ENCODE measurements at regions not wholly inside any gene's neighbourhood (a gene's known extent, or its start where the extent isn't known, plus 50 kb on each side); places are given as distances from the start of the nearest gene placed in this dataset.
A peak's percentile ranks its signal among the peaks of the same experiment; 100 is the strongest.
"Not testable (repeated sequence)": the region's sequence is repeated elsewhere in the genome, so short reads cannot be mapped to it uniquely, and the experiment has no call there.

- Histone ChIP-seq H4K12ac (ENCODE audit: low read depth, low read length) (no peak overlapping the region), H2AFZ (ENCODE audit: insufficient read depth, low read length, poor library complexity) (no peak overlapping the region), H3K4ac (ENCODE audit: low read depth, low read length) (no peak overlapping the region), H3K9ac (ENCODE audit: low read length) (no peak overlapping the region), H3K23ac (ENCODE audit: low read length) (no peak overlapping the region), H2AK5ac (ENCODE audit: low read length) (no peak overlapping the region), H3K36me3 (ENCODE audit: control insufficient read depth in 1 of 2, insufficient read depth in 2 of 2, low read length in 2 of 2) (no peaks in the 10 kb centered on the region), H3K4me3 (ENCODE audit: low read depth, low read length) (no peak overlapping the region), H4K91ac (ENCODE audit: low read depth, low read length) (no peak overlapping the region), H3K27me3 (ENCODE audit: insufficient read depth, low read length) (no peaks in the 10 kb centered on the region), H3K9me3 (ENCODE audit: insufficient read depth, low read depth, low read length) (no peaks in the 10 kb centered on the region), H4K8ac (ENCODE audit: low read depth, low read length) (no peak overlapping the region), H3K14ac (ENCODE audit: low read length) (no peak overlapping the region), H2BK120ac (ENCODE audit: insufficient read depth, low read length, poor library complexity) (no peak overlapping the region), H3K27ac (ENCODE audit: low read depth, low read length) (no peak overlapping the region), H3K4me2 (ENCODE audit: low read length) (no peak overlapping the region), H2BK5ac (ENCODE audit: low read depth, low read length, poor library complexity) (no peak overlapping the region), H3K79me1 (ENCODE audit: low read length) (no peaks in the 10 kb centered on the region), H3K18ac (ENCODE audit: low read length) (no peak overlapping the region), H3K4me1 (ENCODE audit: control insufficient read depth in 1 of 2, insufficient read depth in 2 of 2, low read length in 2 of 2) (no peaks in the 10 kb centered on the region), H3K79me2 (ENCODE audit: control insufficient read depth, insufficient read depth, low read length, poor library complexity) (no peaks in the 10 kb centered on the region), H2BK12ac (ENCODE audit: low read length) (no peak overlapping the region)
- no peak for DNase-seq
- WGBS (ENCODE audit: extremely low coverage, insufficient coverage, insufficient read length): no CpG with 5 or more reads among the region's 7 CpGs
Observed at GRCh38 chr5:169521366-169521983, 62.1 kb upstream of the SPDL1 start.

DNA sequence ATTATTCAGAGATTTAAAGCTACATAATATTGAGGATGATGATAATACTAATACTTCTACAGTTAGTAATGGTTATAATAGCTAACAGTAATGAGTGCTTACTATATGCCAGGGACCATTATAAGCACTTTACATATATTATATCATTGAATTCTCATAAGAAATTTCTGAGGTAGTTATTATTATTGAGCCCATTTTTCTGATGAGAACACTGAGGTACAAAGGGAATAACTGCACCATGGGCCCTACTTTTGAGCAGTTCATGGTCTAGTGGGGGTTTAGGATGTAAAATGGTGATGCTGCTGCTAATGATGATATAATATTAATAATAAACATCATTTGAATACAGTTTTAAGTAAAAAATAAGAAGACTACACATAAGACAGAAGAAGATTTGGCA, 64.2 kb upstream of the SPDL1 start:
- H2BK5ac ChIP-seq (ENCODE audit: low read depth, low read length, poor library complexity): no peak overlapping the region
- no peak overlapping the region for H3K4me3 ChIP-seq (ENCODE audit: low read depth, low read length)
- H3K36me3 ChIP-seq (ENCODE audit: control insufficient read depth in 1 of 2, insufficient read depth in 2 of 2, low read length in 2 of 2): no peaks in the 10 kb centered on the region
- H3K4ac ChIP-seq (ENCODE audit: low read depth, low read length): no peak overlapping the region
- H2BK12ac ChIP-seq (ENCODE audit: low read length): no peak overlapping the region
- no peak overlapping the region for H4K8ac ChIP-seq (ENCODE audit: low read depth, low read length)
- no peak for DNase-seq
- no peak overlapping the region for H2AFZ ChIP-seq (ENCODE audit: insufficient read depth, low read length, poor library complexity)
- H3K27ac ChIP-seq (ENCODE audit: low read depth, low read length): no peak overlapping the region
- H4K12ac ChIP-seq (ENCODE audit: low read depth, low read length): no peak overlapping the region
- no peaks in the 10 kb centered on the region for H3K79me1 ChIP-seq (ENCODE audit: low read length)
- no peak overlapping the region for H3K18ac ChIP-seq (ENCODE audit: low read length)
- no peak overlapping the region for H3K14ac ChIP-seq (ENCODE audit: low read length)
- no peak overlapping the region for H3K23ac ChIP-seq (ENCODE audit: low read length)
- H2AK5ac ChIP-seq (ENCODE audit: low read length): no peak overlapping the region
- H3K27me3 ChIP-seq (ENCODE audit: insufficient read depth, low read length): no peaks in the 10 kb centered on the region
- no peak overlapping the region for H4K91ac ChIP-seq (ENCODE audit: low read depth, low read length)
- H3K79me2 ChIP-seq (ENCODE audit: control insufficient read depth, insufficient read depth, low read length, poor library complexity): no peaks in the 10 kb centered on the region
- no peaks in the 10 kb centered on the region for H3K9me3 ChIP-seq (ENCODE audit: insufficient read depth, low read depth, low read length)
- no peak overlapping the region for H3K9ac ChIP-seq (ENCODE audit: low read length)
- no peak overlapping the region for H2BK120ac ChIP-seq (ENCODE audit: insufficient read depth, low read length, poor library complexity)
- H3K4me2 ChIP-seq (ENCODE audit: low read length): no peak overlapping the region
- H3K4me1 ChIP-seq (ENCODE audit: control insufficient read depth in 1 of 2, insufficient read depth in 2 of 2, low read length in 2 of 2): no peaks in the 10 kb centered on the region

DNA sequence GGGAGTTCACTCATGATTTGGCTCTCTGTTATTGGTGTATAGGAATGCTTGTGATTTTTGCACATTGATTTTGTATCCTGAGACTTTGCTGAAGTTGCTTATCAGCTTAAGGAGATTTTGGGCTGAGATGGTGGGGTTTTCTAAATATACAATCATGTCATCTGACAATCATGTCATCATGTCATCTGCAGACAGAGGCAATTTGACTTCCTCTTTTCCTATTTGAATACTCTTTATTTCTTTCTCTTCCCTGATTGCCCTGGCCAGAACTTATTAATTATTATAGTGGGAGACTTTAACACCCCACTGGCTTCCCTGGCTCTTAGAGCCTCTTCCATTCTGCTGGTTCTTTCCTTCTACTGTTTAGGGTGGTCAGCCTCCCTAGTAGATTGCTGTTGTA, 64.8 kb upstream of the SPDL1 start:
- H2BK12ac ChIP-seq (ENCODE audit: low read length); H3K79me1 ChIP-seq (ENCODE audit: low read length); H3K79me2 ChIP-seq (ENCODE audit: control insufficient read depth, insufficient read depth, low read length, poor library complexity); H3K9ac ChIP-seq (ENCODE audit: low read length); H2BK120ac ChIP-seq (ENCODE audit: insufficient read depth, low read length, poor library complexity); DNase-seq; H3K4me1 ChIP-seq (ENCODE audit: control insufficient read depth in 1 of 2, insufficient read depth in 2 of 2, low read length in 2 of 2); H3K27me3 ChIP-seq (ENCODE audit: insufficient read depth, low read length); H3K4me2 ChIP-seq (ENCODE audit: low read length); H3K27ac ChIP-seq (ENCODE audit: low read depth, low read length); H3K18ac ChIP-seq (ENCODE audit: low read length); H3K36me3 ChIP-seq (ENCODE audit: control insufficient read depth in 1 of 2, insufficient read depth in 2 of 2, low read length in 2 of 2); H3K4ac ChIP-seq (ENCODE audit: low read depth, low read length); H3K9me3 ChIP-seq (ENCODE audit: insufficient read depth, low read depth, low read length); H3K14ac ChIP-seq (ENCODE audit: low read length); H3K4me3 ChIP-seq (ENCODE audit: low read depth, low read length); H4K91ac ChIP-seq (ENCODE audit: low read depth, low read length); H4K8ac ChIP-seq (ENCODE audit: low read depth, low read length); H2AK5ac ChIP-seq (ENCODE audit: low read length); H2AFZ ChIP-seq (ENCODE audit: insufficient read depth, low read length, poor library complexity); H2BK5ac ChIP-seq (ENCODE audit: low read depth, low read length, poor library complexity); H3K23ac ChIP-seq (ENCODE audit: low read length); H4K12ac ChIP-seq (ENCODE audit: low read depth, low read length): not testable (repeated sequence)

GRCh38 chr5:169512385-169512784, 71.2 kb upstream of the SPDL1 start:
- H3K23ac ChIP-seq (ENCODE audit: low read length): no peak overlapping the region
- peak overlapping the region; percentile 84 for H4K91ac ChIP-seq (ENCODE audit: low read depth, low read length)
- H3K4me2 ChIP-seq (ENCODE audit: low read length): no peak overlapping the region
- H2BK5ac ChIP-seq (ENCODE audit: low read depth, low read length, poor library complexity): peak overlapping the region; percentile 57
- H3K9ac ChIP-seq (ENCODE audit: low read length): no peak overlapping the region
- no peaks in the 10 kb centered on the region for H3K36me3 ChIP-seq (ENCODE audit: control insufficient read depth in 1 of 2, insufficient read depth in 2 of 2, low read length in 2 of 2)
- no peak overlapping the region for H4K12ac ChIP-seq (ENCODE audit: low read depth, low read length)
- no peak overlapping the region for H3K27ac ChIP-seq (ENCODE audit: low read depth, low read length)
- no peak overlapping the region for H3K4ac ChIP-seq (ENCODE audit: low read depth, low read length)
- WGBS (ENCODE audit: extremely low coverage, insufficient coverage, insufficient read length): no CpG with 5 or more reads among the region's 4 CpGs
- DNase-seq: no peak
- no peaks in the 10 kb centered on the region for H3K27me3 ChIP-seq (ENCODE audit: insufficient read depth, low read length)
- no peak overlapping the region for H3K18ac ChIP-seq (ENCODE audit: low read length)
- peak overlapping the region; percentile 26 for H2BK120ac ChIP-seq (ENCODE audit: insufficient read depth, low read length, poor library complexity)
- peak overlapping the region; percentile 96 for H2BK12ac ChIP-seq (ENCODE audit: low read length)
- peaks cover 8% of the 10 kb centered on the region for H3K79me1 ChIP-seq (ENCODE audit: low read length)
- peak overlapping the region; percentile 64 for H2AK5ac ChIP-seq (ENCODE audit: low read length)
- no peaks in the 10 kb centered on the region for H3K79me2 ChIP-seq (ENCODE audit: control insufficient read depth, insufficient read depth, low read length, poor library complexity)
- H3K4me3 ChIP-seq (ENCODE audit: low read depth, low read length): no peak overlapping the region
- H3K9me3 ChIP-seq (ENCODE audit: insufficient read depth, low read depth, low read length): no peaks in the 10 kb centered on the region
- peak overlapping the region; percentile 24 for H3K14ac ChIP-seq (ENCODE audit: low read length)
- no peak overlapping the region for H2AFZ ChIP-seq (ENCODE audit: insufficient read depth, low read length, poor library complexity)
- peaks cover 4 to 9% of the 10 kb centered on the region in 2 experiments for H3K4me1 ChIP-seq (ENCODE audit: control insufficient read depth in 1 of 2, insufficient read depth in 2 of 2, low read length in 2 of 2)
- peak overlapping the region; percentile 10 for H4K8ac ChIP-seq (ENCODE audit: low read depth, low read length)
